ENCODE measurements at regions not wholly inside any gene's neighbourhood (a gene's known extent, or its start where the extent isn't known, plus 50 kb on each side); places are given as distances from the start of the nearest gene placed in this dataset.

GRCh38 chr5:164868761-164869160, 1363.3 kb downstream of the MAT2B start:
- intact Hi-C loops (cut with micrococcal nuclease) = no loop called here
- no peaks in the 10 kb centered on the region for H3K36me3 Mint-ChIP-seq (ENCODE audit: low read depth)
- H3K9me3 Mint-ChIP-seq = peaks cover 2% of the 10 kb centered on the region
- CTCF ChIA-PET = no interaction called here
- H3K4me1 Mint-ChIP-seq (ENCODE audit: low read depth) = no peaks in the 10 kb centered on the region
- TF ChIP-seq CTCF (IDR thresholded peaks at IDR 0.05) = no peak
- no peak overlapping the region for H3K27ac Mint-ChIP-seq
- POLR2A ChIA-PET = no interaction called here
- no peaks in the 10 kb centered on the region for H3K27me3 Mint-ChIP-seq
- no peak for DNase-seq
- no peak for ATAC-seq
- H3K4me3 Mint-ChIP-seq = no peak overlapping the region

GRCh38 chr5:164869325-164869724, 1363.9 kb downstream of the MAT2B start:
- Mint-ChIP-seq H3K36me3 (ENCODE audit: low read depth) (no peaks in the 10 kb centered on the region), H3K4me1 (ENCODE audit: low read depth) (no peaks in the 10 kb centered on the region), H3K27ac (no peak overlapping the region), H3K4me3 (no peak overlapping the region), H3K27me3 (no peaks in the 10 kb centered on the region), H3K9me3 (peaks cover 2% of the 10 kb centered on the region)
- CTCF ChIA-PET = no interaction called here
- intact Hi-C loops (cut with micrococcal nuclease) = no loop called here
- no peak for DNase-seq
- no peak for TF ChIP-seq CTCF (IDR thresholded peaks at IDR 0.05)
- POLR2A ChIA-PET = no interaction called here
- ATAC-seq = no peak

- ATAC-seq = no peak
- POLR2A ChIA-PET = no interaction called here
- no peaks in the 10 kb centered on the region for H3K27me3 Mint-ChIP-seq
These were observed 1371.4 kb downstream of the MAT2B start for GRCh38 chr5:164876793-164877192.

GRCh38 chr5:164881442-164881841, 1376.0 kb downstream of the MAT2B start:
- Mint-ChIP-seq H3K4me1 (ENCODE audit: low read depth) (no peaks in the 10 kb centered on the region), H3K27me3 (no peaks in the 10 kb centered on the region), H3K4me3 (no peak overlapping the region), H3K9me3 (peaks cover 12% of the 10 kb centered on the region), H3K27ac (no peak overlapping the region), H3K36me3 (ENCODE audit: low read depth) (no peaks in the 10 kb centered on the region)
- ATAC-seq = no peak
- POLR2A ChIA-PET = no interaction called here
- no peak for TF ChIP-seq CTCF (IDR thresholded peaks at IDR 0.05)
- CTCF ChIA-PET = no interaction called here
- intact Hi-C loops (cut with micrococcal nuclease) = no loop called here
- no peak for DNase-seq

More at GRCh38 chr5:164876793-164877192, 1371.4 kb downstream of the MAT2B start:
- H3K36me3 Mint-ChIP-seq (ENCODE audit: low read depth) = no peaks in the 10 kb centered on the region
- no peak overlapping the region for H3K4me3 Mint-ChIP-seq
- CTCF ChIA-PET = no interaction called here
- intact Hi-C loops (cut with micrococcal nuclease) = no loop called here
- H3K9me3 Mint-ChIP-seq = peaks cover 9% of the 10 kb centered on the region
- no peak overlapping the region for H3K27ac Mint-ChIP-seq
- H3K4me1 Mint-ChIP-seq (ENCODE audit: low read depth) = no peaks in the 10 kb centered on the region
- DNase-seq = no peak
- TF ChIP-seq CTCF (IDR thresholded peaks at IDR 0.05) = no peak

- Mint-ChIP-seq H3K9me3 (peaks cover 10% of the 10 kb centered on the region), H3K27me3 (no peaks in the 10 kb centered on the region), H3K4me3 (no peak overlapping the region), H3K27ac (no peak overlapping the region), H3K36me3 (ENCODE audit: low read depth) (no peaks in the 10 kb centered on the region), H3K4me1 (ENCODE audit: low read depth) (no peaks in the 10 kb centered on the region)
- intact Hi-C loops (cut with micrococcal nuclease) = no loop called here
- ATAC-seq (no peak), DNase-seq (no peak)
- ChIA-PET POLR2A (no interaction called here), CTCF (no interaction called here)
- TF ChIP-seq CTCF (IDR thresholded peaks at IDR 0.05) = no peak
These were observed 1379.8 kb downstream of the MAT2B start for GRCh38 chr5:164885179-164885578.

All from activated CD8-positive, alpha-beta T cell treated with anti-CD3 and anti-CD28 coated beads for 36 hours (primary cell).